Mucosa of rectum (tissue), 2 donors: ENCODE measurements at regions not wholly inside any gene's neighbourhood (a gene's known extent, or its start where the extent isn't known, plus 50 kb on each side); places are given as distances from the start of the nearest gene placed in this dataset.

Experiments
- H3K27ac ChIP-seq, 2 donors: one replicate each; pipeline ENCODE4 v1.7.0; 2013; ENCODE audit warnings: inconsistent platforms in 2 of 2, low read depth in 2 of 2, low read length in 2 of 2
- H3K27me3 ChIP-seq, 2 donors: one replicate each; pipeline ENCODE4 v1.7.0; 2013; ENCODE audit warnings: low read length in 2 of 2; ENCODE audit not compliant: control insufficient read depth in 2 of 2, insufficient read depth in 2 of 2
- H3K36me3 ChIP-seq, 2 donors: one replicate each; pipeline ENCODE4 v1.7.0; 2013; ENCODE audit warnings: low read length in 2 of 2; ENCODE audit not compliant: control insufficient read depth in 2 of 2, insufficient read depth in 2 of 2
- H3K4me1 ChIP-seq, 2 donors: one replicate each; pipeline ENCODE4 v1.7.0; 2013; ENCODE audit warnings: low read length in 2 of 2, mild to moderate bottlenecking in 1 of 2; ENCODE audit not compliant: control insufficient read depth in 2 of 2, insufficient read depth in 2 of 2
- H3K4me3 ChIP-seq, 2 donors: one replicate each; pipeline ENCODE4 v1.7.0; 2013; ENCODE audit warnings: low read length in 2 of 2
- H3K9ac ChIP-seq, 2 donors: one replicate each; pipeline ENCODE4 v1.7.0; 2013; ENCODE audit warnings: low read length in 2 of 2, low read depth in 1 of 2, mild to moderate bottlenecking in 1 of 2
- H3K9me3 ChIP-seq, 2 donors: one replicate each; pipeline ENCODE4 v1.7.0; 2013; ENCODE audit warnings: low read length in 2 of 2; ENCODE audit not compliant: control insufficient read depth in 2 of 2
- donor health status: healthy.
- donor health status: Normal muscosa, but diverticular disease.

DNA sequence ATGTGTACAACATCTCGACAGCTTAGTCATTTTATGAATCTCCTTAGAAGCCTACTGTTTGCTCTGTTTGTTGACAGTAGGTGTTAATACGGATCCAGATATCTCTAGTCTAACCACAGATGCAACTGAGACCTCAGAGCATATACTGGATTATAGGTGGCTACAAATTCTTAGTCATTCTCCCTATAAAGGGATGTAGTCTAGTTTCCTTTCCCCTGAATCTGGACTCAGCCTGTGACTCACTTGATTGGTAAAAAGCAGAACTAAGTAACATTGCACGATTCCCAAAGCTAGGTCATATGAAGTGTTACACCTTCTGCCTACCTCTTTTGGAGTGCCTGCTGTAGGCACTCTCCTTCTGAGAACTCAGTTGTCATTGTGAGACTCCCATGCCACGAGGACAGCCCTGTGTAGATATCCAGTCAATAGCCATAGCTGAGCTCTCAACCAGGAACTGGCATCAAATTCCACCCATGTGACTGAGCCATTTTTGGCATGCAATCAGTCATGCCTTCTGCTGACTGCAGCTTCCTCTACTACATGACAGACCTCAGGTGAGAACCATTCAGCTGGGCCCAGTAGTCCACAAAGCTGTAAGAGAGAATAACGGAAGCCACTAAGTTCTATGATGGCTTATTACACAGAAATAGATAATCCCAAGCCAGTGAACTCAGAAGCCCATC is 135.9 kb upstream of the CHRM3 start:
- Histone ChIP-seq H3K9me3 (no peaks in the 10 kb centered on the region), H3K27ac (no peak overlapping the region), H3K27me3 (no peaks in the 10 kb centered on the region), H3K4me3 (no peak overlapping the region), H3K36me3 (no peaks in the 10 kb centered on the region), H3K4me1 (no peaks in the 10 kb centered on the region), H3K9ac (no peak overlapping the region)

DNA sequence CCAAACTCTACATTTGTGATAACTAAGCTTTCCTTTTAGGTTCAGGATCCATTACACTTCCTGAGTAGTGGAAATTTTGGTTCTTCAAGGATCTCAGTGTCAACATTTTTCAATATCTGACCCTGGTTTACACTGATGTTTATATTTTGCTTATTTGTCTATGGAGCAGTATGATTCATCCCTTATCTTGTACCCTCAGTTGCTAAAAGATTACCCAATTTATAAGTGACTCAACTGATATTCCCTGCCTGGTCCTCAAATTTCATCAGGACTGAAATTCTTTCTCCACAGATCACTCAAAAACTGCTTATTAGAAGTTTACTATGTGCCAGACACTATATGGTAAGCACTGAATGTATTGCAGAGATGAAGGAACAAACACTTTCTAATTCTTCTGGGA is 139.1 kb upstream of the CHRM3 start:
- no peaks in the 10 kb centered on the region for H3K36me3 ChIP-seq
- H3K9me3 ChIP-seq, result no peaks in the 10 kb centered on the region
- H3K4me3 ChIP-seq, result no peak overlapping the region
- no peaks in the 10 kb centered on the region for H3K4me1 ChIP-seq
- no peak overlapping the region for H3K9ac ChIP-seq
- H3K27ac ChIP-seq, result no peak overlapping the region
- no peaks in the 10 kb centered on the region for H3K27me3 ChIP-seq

DNA sequence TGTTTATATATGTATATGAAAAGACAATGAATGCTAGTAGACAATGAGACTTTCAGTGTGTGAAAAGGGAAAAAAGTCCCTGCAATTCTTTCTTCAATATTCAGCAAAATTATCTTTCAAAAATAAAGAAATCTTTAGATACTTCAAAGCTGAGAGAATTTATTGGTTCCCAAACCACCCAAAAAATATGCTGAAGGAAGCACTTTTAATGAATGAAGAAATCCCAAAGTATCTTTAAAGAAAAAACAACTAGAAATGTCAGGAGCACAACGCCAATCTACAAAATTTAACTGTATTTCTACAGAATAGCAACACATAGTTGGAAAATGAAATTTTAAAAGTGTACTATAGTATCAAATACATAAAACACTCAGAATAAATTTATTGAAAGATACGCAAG is 142.3 kb upstream of the CHRM3 start:
- H3K27ac ChIP-seq, result no peak overlapping the region
- no peaks in the 10 kb centered on the region for H3K4me1 ChIP-seq
- no peak overlapping the region for H3K4me3 ChIP-seq
- no peaks in the 10 kb centered on the region for H3K9me3 ChIP-seq
- H3K36me3 ChIP-seq, result no peaks in the 10 kb centered on the region
- no peaks in the 10 kb centered on the region for H3K27me3 ChIP-seq
- H3K9ac ChIP-seq, result no peak overlapping the region

DNA sequence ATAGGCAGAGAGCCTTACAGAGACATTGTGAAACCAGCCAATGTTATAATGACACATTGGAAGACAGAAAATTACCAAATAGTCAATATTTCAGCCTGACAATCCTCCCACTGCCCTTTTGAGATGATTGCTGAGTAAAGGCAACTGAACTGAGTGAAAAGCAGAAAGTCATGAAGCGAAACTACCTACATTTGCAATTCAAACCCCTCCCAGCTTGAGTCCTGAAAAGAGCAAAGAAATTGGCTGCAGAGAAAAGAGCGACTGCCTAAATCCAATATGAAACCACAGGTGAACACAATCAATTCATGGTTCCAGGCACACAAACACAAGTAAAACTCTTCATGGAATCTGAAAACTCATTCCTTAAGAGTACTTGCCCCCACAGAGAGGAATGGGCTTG is 143.4 kb upstream of the CHRM3 start:
- H3K4me3 ChIP-seq, result no peak overlapping the region
- H3K27ac ChIP-seq, result no peak overlapping the region
- H3K27me3 ChIP-seq, result no peaks in the 10 kb centered on the region
- no peaks in the 10 kb centered on the region for H3K4me1 ChIP-seq
- H3K9me3 ChIP-seq, result no peaks in the 10 kb centered on the region
- no peaks in the 10 kb centered on the region for H3K36me3 ChIP-seq
- H3K9ac ChIP-seq, result no peak overlapping the region

DNA sequence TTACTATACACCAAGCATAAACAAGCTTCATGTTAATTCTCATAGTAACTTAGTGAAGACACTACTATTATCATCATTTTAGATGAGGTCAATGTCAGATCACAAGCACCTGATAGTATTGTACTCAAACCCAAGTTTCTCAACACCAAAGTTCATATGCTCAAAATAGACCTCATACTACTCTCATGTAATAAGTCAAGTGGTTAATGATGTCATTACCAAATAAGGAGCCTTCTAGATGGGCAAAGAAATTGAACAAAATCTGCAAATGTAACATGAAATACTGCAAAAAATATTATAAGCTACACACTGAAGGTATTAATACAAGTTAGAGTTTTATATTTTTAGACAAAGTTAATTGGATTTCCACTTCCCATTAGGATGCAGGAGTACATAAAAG is 144.0 kb upstream of the CHRM3 start:
- Histone ChIP-seq H3K27me3 (no peaks in the 10 kb centered on the region), H3K27ac (no peak overlapping the region), H3K4me1 (no peaks in the 10 kb centered on the region), H3K4me3 (no peak overlapping the region), H3K9ac (no peak overlapping the region), H3K36me3 (no peaks in the 10 kb centered on the region), H3K9me3 (no peaks in the 10 kb centered on the region)

DNA sequence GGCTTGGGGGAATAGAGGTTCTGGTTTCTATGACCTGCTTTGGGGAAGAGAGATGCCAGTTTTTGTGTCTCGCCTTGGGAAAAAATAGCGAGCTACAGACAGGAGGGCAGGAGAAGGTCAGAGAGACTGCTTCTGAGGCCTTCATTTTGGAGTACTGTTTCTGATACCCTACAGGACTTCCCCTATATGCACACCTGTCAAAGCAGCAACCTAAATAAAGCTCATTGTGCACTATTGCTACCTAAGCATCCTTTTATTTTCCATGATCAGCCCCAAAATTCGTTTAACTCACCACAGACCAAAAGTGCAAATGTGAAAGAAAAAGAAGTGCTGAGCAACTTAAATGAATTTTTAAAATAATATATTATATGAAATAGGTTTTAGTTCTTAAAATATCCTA is 145.6 kb upstream of the CHRM3 start:
- H3K27me3 ChIP-seq, result no peaks in the 10 kb centered on the region
- no peaks in the 10 kb centered on the region for H3K4me1 ChIP-seq
- H3K4me3 ChIP-seq, result no peak overlapping the region
- H3K36me3 ChIP-seq, result no peaks in the 10 kb centered on the region
- no peaks in the 10 kb centered on the region for H3K9me3 ChIP-seq
- no peak overlapping the region for H3K27ac ChIP-seq
- H3K9ac ChIP-seq, result no peak overlapping the region

DNA sequence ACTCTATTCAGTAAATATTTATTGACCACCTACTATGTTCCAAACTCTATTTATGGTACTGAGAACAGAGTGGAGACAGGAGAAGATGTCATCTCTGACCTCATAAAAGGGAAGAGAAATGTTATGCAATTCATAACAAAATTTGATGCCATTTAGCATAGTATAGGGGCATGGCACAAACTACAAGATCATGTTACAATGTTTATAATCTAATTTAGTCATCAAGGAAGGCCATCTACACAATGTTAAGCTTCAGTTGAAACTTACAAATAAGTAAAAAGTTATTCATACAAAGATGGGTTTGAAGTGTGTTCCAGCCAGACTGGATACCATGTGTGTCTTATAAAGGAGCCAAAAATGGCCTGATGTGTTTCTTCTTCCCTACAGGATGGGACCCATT is 146.8 kb upstream of the CHRM3 start:
- no peaks in the 10 kb centered on the region for H3K36me3 ChIP-seq
- H3K9ac ChIP-seq, result no peak overlapping the region
- no peaks in the 10 kb centered on the region for H3K9me3 ChIP-seq
- H3K4me3 ChIP-seq, result no peak overlapping the region
- no peaks in the 10 kb centered on the region for H3K4me1 ChIP-seq
- H3K27ac ChIP-seq, result no peak overlapping the region
- H3K27me3 ChIP-seq, result no peaks in the 10 kb centered on the region

DNA sequence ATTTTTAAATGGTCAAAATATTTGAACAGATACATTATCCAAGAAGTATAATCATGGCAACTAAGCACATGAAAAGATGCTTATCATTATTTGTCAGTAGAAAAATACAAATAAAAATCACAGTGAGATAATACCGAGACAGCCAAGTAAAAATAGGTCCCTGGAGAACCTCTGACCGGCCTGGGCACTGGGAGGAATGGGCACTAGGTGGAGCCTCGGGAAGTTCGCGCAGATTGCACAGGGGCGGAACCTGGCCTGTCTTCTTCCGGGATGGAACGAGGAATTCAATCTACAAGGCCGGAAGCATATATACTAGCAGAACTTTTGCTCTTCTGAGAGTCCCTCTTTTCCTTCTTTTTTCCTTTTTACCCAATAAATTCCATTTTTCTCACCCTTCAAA is 148.5 kb upstream of the CHRM3 start:
- no peaks in the 10 kb centered on the region for H3K9me3 ChIP-seq
- no peak overlapping the region for H3K9ac ChIP-seq
- no peak overlapping the region for H3K27ac ChIP-seq
- H3K4me1 ChIP-seq, result peaks cover 0 to 7% of the 10 kb centered on the region in 2 donors
- no peak overlapping the region for H3K4me3 ChIP-seq
- H3K27me3 ChIP-seq, result no peaks in the 10 kb centered on the region
- no peaks in the 10 kb centered on the region for H3K36me3 ChIP-seq

DNA sequence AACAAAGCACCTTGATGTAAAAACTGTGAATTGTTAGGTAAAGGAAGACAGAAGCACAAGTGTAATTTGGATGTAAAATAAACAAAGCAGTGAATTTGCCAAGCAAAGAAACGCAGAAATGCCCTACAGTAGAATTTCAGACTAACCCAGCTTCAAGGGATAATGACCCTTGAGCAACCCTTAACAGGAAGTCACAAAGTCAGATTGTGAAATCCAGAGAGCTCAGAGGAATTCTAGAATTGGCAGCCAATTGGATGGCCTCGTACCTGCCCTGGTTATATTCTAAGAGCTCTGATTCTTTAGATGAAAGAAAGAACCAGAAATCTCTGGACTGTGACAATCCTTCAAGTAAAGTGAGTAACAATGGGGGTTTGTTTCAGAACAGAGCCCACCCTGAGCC is 152.7 kb upstream of the CHRM3 start:
- H3K36me3 ChIP-seq, result no peaks in the 10 kb centered on the region
- no peaks in the 10 kb centered on the region for H3K27me3 ChIP-seq
- H3K9ac ChIP-seq, result no peak overlapping the region
- no peak overlapping the region for H3K4me3 ChIP-seq
- H3K27ac ChIP-seq, result no peak overlapping the region
- peaks cover 0 to 10% of the 10 kb centered on the region in 2 donors for H3K4me1 ChIP-seq
- H3K9me3 ChIP-seq, result no peaks in the 10 kb centered on the region

DNA sequence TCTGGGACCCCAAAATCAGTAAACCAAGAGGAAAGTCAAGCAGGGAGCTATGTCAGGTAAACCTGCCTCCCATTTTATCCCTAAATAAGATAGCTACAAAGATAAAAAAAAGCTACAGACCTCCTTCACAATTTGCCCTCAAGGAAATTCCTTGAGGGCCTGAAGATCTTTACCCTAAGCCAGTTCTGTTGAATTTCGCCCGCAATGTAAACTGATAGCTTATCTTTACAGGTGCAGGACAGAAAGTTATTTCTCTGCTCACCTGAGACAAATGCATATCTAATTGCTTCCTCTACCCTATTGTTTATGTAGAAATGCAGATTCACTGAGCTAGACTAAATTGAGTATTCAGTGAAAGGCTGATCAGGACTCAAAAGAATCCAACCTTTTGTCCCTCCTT is 153.4 kb upstream of the CHRM3 start:
- H3K27me3 ChIP-seq, result no peaks in the 10 kb centered on the region
- no peaks in the 10 kb centered on the region for H3K36me3 ChIP-seq
- H3K4me3 ChIP-seq, result no peak overlapping the region
- no peak overlapping the region for H3K9ac ChIP-seq
- H3K4me1 ChIP-seq, result peaks cover 0 to 10% of the 10 kb centered on the region in 2 donors
- no peaks in the 10 kb centered on the region for H3K9me3 ChIP-seq
- H3K27ac ChIP-seq, result no peak overlapping the region

DNA sequence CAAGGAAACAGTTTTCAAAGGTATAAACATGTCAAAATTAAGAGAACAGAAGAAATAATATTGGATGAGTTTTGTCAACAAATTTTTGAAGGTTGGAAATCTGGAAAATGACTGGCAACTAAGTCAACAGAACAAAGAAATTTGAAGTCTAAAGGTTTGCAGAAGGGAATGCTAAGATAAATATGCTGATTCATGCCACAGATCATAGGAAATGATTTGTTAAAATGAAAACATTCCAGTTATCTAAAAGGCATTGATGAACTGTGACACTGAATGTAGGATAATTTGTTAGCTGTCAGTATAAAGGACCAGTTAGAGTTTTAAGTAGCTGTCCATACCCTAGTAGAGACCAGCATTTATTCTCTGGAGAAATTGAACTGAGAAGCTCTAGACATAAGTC is 157.9 kb upstream of the CHRM3 start:
- peaks cover 0 to 8% of the 10 kb centered on the region in 2 donors for H3K4me1 ChIP-seq
- peaks cover 4 to 10% of the 10 kb centered on the region in 2 donors for H3K9me3 ChIP-seq
- no peak overlapping the region for H3K27ac ChIP-seq
- no peak overlapping the region for H3K9ac ChIP-seq
- no peaks in the 10 kb centered on the region for H3K27me3 ChIP-seq
- no peaks in the 10 kb centered on the region for H3K36me3 ChIP-seq
- no peak overlapping the region for H3K4me3 ChIP-seq
